IMR-90 (cell line): ENCODE measurements at regions not wholly inside any gene's neighbourhood (a gene's known extent, or its start where the extent isn't known, plus 50 kb on each side); places are given as distances from the start of the nearest gene placed in this dataset.
"Not testable (repeated sequence)": the region's sequence is repeated elsewhere in the genome, so short reads cannot be mapped to it uniquely, and the experiment has no call there.

Source experiments
- TF ChIP-seq, protein P1 (sequence below): fragments of 150-350 bp; IDR thresholded peaks from 2 replicates; pipeline ENCODE4 v1.6.1; 2017; ENCODE audit warnings: mild to moderate bottlenecking, antibody characterized with exemption, low read length, low read depth
- TF ChIP-seq, protein P2 (sequence below): conservative IDR thresholded peaks from 2 replicates; pipeline ENCODE4 v1.5.1; 2012; ENCODE audit warnings: mild to moderate bottlenecking, low read depth, low read length, improper control_type of control experiment

- TF ChIP-seq, protein P1, sequence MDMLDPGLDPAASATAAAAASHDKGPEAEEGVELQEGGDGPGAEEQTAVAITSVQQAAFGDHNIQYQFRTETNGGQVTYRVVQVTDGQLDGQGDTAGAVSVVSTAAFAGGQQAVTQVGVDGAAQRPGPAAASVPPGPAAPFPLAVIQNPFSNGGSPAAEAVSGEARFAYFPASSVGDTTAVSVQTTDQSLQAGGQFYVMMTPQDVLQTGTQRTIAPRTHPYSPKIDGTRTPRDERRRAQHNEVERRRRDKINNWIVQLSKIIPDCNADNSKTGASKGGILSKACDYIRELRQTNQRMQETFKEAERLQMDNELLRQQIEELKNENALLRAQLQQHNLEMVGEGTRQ: not testable (repeated sequence)
- TF ChIP-seq, protein P2, sequence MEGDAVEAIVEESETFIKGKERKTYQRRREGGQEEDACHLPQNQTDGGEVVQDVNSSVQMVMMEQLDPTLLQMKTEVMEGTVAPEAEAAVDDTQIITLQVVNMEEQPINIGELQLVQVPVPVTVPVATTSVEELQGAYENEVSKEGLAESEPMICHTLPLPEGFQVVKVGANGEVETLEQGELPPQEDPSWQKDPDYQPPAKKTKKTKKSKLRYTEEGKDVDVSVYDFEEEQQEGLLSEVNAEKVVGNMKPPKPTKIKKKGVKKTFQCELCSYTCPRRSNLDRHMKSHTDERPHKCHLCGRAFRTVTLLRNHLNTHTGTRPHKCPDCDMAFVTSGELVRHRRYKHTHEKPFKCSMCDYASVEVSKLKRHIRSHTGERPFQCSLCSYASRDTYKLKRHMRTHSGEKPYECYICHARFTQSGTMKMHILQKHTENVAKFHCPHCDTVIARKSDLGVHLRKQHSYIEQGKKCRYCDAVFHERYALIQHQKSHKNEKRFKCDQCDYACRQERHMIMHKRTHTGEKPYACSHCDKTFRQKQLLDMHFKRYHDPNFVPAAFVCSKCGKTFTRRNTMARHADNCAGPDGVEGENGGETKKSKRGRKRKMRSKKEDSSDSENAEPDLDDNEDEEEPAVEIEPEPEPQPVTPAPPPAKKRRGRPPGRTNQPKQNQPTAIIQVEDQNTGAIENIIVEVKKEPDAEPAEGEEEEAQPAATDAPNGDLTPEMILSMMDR: not testable (repeated sequence)
Measured at GRCh38 chr5:58161889-58162288, 298.0 kb downstream of the PLK2 start.
